GM23248 (cell line): ENCODE measurements at regions not wholly inside any gene's neighbourhood (a gene's known extent, or its start where the extent isn't known, plus 50 kb on each side); places are given as distances from the start of the nearest gene placed in this dataset.
"Not testable (repeated sequence)": the region's sequence is repeated elsewhere in the genome, so short reads cannot be mapped to it uniquely, and the experiment has no call there.

Experiments
- DNase-seq: peaks from one replicate; pipeline ENCODE4 v3.0.0-alpha.2; 2015
- H2AFZ ChIP-seq: fragments of 200-600 bp; sonication (generic); 2 replicates; pipeline ENCODE4 v1.6.1; 2016; ENCODE audit warnings: antibody characterized with exemption
- H3F3A ChIP-seq: fragments of 200-600 bp; sonication (generic); 2 replicates; pipeline ENCODE4 v1.6.1; 2016; ENCODE audit warnings: mild to moderate bottlenecking, antibody characterized with exemption, mixed run types; ENCODE audit not compliant: insufficient read depth
- H3K27ac ChIP-seq: fragments of 200-600 bp; sonication (generic); 2 replicates; pipeline ENCODE4 v1.5.1; 2016; ENCODE audit warnings: mild to moderate bottlenecking
- H3K27me3 ChIP-seq: fragments of 200-600 bp; sonication (generic); replicated peaks from 2 replicates; pipeline ENCODE4 v1.6.1; 2016; ENCODE audit warnings: mild to moderate bottlenecking; ENCODE audit not compliant: insufficient read depth
- H3K36me3 ChIP-seq: fragments of 200-600 bp; sonication (generic); 2 replicates; pipeline ENCODE4 v1.6.1; 2016; ENCODE audit warnings: low read depth, mild to moderate bottlenecking
- H3K4me1 ChIP-seq: fragments of 200-600 bp; sonication (generic); 2 replicates; pipeline ENCODE4 v1.6.1; 2016; ENCODE audit warnings: mild to moderate bottlenecking; ENCODE audit not compliant: insufficient read depth
- H3K4me2 ChIP-seq: fragments of 200-600 bp; sonication (generic); one replicate; pipeline ENCODE4 v1.6.1; 2016; ENCODE audit warnings: mild to moderate bottlenecking; ENCODE audit not compliant: unreplicated experiment
- H3K4me3 ChIP-seq: fragments of 200-600 bp; sonication (generic); 2 replicates; pipeline ENCODE4 v1.5.1; 2016; ENCODE audit warnings: mild to moderate bottlenecking
- H3K79me2 ChIP-seq: fragments of 200-600 bp; sonication (generic); 2 replicates; pipeline ENCODE4 v1.6.1; 2016; ENCODE audit warnings: mild to moderate bottlenecking; ENCODE audit not compliant: insufficient read depth
- H3K9ac ChIP-seq: fragments of 200-600 bp; sonication (generic); 2 replicates; pipeline ENCODE4 v1.6.1; 2016; ENCODE audit warnings: mild to moderate bottlenecking
- H3K9me2 ChIP-seq: fragments of 200-600 bp; sonication (generic); 2 replicates; pipeline ENCODE4 v1.6.1; 2016; ENCODE audit warnings: mixed run types, mild to moderate bottlenecking, moderate library complexity; ENCODE audit not compliant: insufficient read depth
- H3K9me3 ChIP-seq: fragments of 200-600 bp; sonication (generic); one replicate; pipeline ENCODE4 v1.6.1; 2017; ENCODE audit warnings: low read depth
- H4K20me1 ChIP-seq: fragments of 200-600 bp; sonication (generic); 2 replicates; pipeline ENCODE4 v1.6.0; 2016; ENCODE audit not compliant: insufficient read depth
- EZH2 ChIP-seq: fragments of 200-600 bp; sonication (generic); IDR thresholded peaks from 2 replicates; pipeline ENCODE4 v1.6.1; 2018; ENCODE audit warnings: antibody characterized with exemption, mild to moderate bottlenecking; ENCODE audit not compliant: insufficient read depth, poor library complexity, severe bottlenecking
- EZH2phosphoT487 ChIP-seq: fragments of 200-600 bp; sonication (generic); IDR thresholded peaks from 2 replicates; pipeline ENCODE4 v1.6.1; 2018; ENCODE audit warnings: antibody characterized with exemption, moderate library complexity, mild to moderate bottlenecking, low read depth; ENCODE audit not compliant: insufficient read depth
- WGBS, 2 experiments: methylation state at CpG; one replicate each; pipeline ENCODE4 v1.1.6; 2015 to 2017; ENCODE audit warnings: low lambda C conversion rate in 2 of 2, low coverage in 1 of 2; ENCODE audit errors: missing lambda C conversion rate in 2 of 2; 5-methylcytosine and 5-hydroxymethylcytosine counted together
- in situ Hi-C: fragments of 300-500 bp; cut with MboI; formaldehyde crosslinking; loops from 2 replicates; pipeline ENCODE4 v1.15.0; 2020

- 92 to 98% methylated on average over 3 of the region's 3 CpGs for WGBS, 2 experiments
- peaks cover 12% of the 10 kb centered on the region for H3K4me1 ChIP-seq
- no peak overlapping the region for H3K27ac ChIP-seq
- H3K9me3 ChIP-seq: no peaks in the 10 kb centered on the region
- no peaks in the 10 kb centered on the region for H3K79me2 ChIP-seq
- no peaks in the 10 kb centered on the region for H3K27me3 ChIP-seq
- DNase-seq: no peak
- H2AFZ ChIP-seq: no peak overlapping the region
- no peak overlapping the region for H3K9ac ChIP-seq
- no peak overlapping the region for H3K4me3 ChIP-seq
- TF ChIP-seq EZH2phosphoT487: no peak
- TF ChIP-seq EZH2: no peak
- H3K9me2 ChIP-seq: no peaks in the 10 kb centered on the region
- no peak overlapping the region for H3K4me2 ChIP-seq
- H4K20me1 ChIP-seq: no peaks in the 10 kb centered on the region
- in situ Hi-C loops: no loop called here
- peaks cover 12% of the 10 kb centered on the region; the same call in 1 of the 2 replicates for H3F3A ChIP-seq
- H3K36me3 ChIP-seq: no peaks in the 10 kb centered on the region
Measured at GRCh38 chr6:18039481-18039880, 52.0 kb upstream of the KIF13A start.

DNA sequence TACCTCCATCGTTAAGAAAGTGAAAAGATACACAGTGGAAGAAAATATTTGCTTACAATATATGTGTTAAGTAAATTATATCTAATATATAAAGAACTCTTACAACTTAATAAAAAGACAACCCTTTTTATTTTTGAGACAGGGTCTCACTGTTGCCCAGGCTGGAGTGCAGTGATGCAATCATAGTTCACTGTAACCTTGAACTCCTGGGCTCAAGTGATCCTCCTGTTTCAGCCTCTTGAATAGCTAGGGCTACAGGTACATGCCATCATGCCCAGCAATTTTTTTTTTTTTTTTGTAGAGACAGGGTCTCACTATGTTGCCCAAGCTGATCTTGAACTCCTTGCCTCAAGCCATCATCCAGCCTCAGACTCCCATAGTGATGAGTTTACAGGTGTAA lies 50.8 kb upstream of the KIF13A start:
- H3K9me3 ChIP-seq, H3K4me3 ChIP-seq, H3K27ac ChIP-seq, H3K4me1 ChIP-seq, H3K79me2 ChIP-seq, H3K27me3 ChIP-seq, H3F3A ChIP-seq, DNase-seq, H2AFZ ChIP-seq, in situ Hi-C loops, H3K9me2 ChIP-seq, H4K20me1 ChIP-seq, H3K4me2 ChIP-seq, H3K9ac ChIP-seq, H3K36me3 ChIP-seq: not testable (repeated sequence)
- 98 to 100% methylated on average over 1 of the region's 1 CpG for WGBS, 2 experiments
